Stimulated activated CD4-positive, alpha-beta T cell treated with anti-CD3 and anti-CD28 coated beads, TNF-alpha, amount 100 ng/mL, for 1 hour (primary cell): ENCODE measurements at regions not wholly inside any gene's neighbourhood (a gene's known extent, or its start where the extent isn't known, plus 50 kb on each side); places are given as distances from the start of the nearest gene placed in this dataset.

Experiments
- DNase-seq, 3 donors: peaks; one replicate each; pipeline ENCODE4 v3.0.0-alpha.2; 2020; ENCODE audit warnings: low read depth in 3 of 3, low spot score in 1 of 3

GRCh38 chr13:97134364-97135095 lies 87.6 kb upstream of the MBNL2 start:
- DNase-seq = no peak

- no peak for DNase-seq
Measured at GRCh38 chr13:97135883-97136282, 86.2 kb upstream of the MBNL2 start.

GRCh38 chr13:97136418-97136817 lies 85.7 kb upstream of the MBNL2 start:
- DNase-seq = no peak

GRCh38 chr13:97139691-97140090 lies 82.4 kb upstream of the MBNL2 start:
- DNase-seq = no peak

GRCh38 chr13:97140131-97140530 lies 82.0 kb upstream of the MBNL2 start:
- DNase-seq = no peak

GRCh38 chr13:97140611-97141010 lies 81.5 kb upstream of the MBNL2 start:
- DNase-seq = no peak

- DNase-seq = no peak
Measured at GRCh38 chr13:97141097-97141496, 81.0 kb upstream of the MBNL2 start.

- no peak for DNase-seq
Measured at GRCh38 chr13:97141564-97142005, 80.5 kb upstream of the MBNL2 start.

- DNase-seq = no peak
Measured at GRCh38 chr13:97142452-97142851, 79.7 kb upstream of the MBNL2 start.

GRCh38 chr13:97145057-97145456 lies 77.1 kb upstream of the MBNL2 start:
- DNase-seq = no peak

GRCh38 chr13:97148894-97149293 lies 73.2 kb upstream of the MBNL2 start:
- DNase-seq = no peak

- DNase-seq = no peak
Measured at GRCh38 chr13:97160421-97160820, 61.7 kb upstream of the MBNL2 start.

GRCh38 chr13:97161582-97162231 lies 60.4 kb upstream of the MBNL2 start:
- DNase-seq = no peak

GRCh38 chr13:97165502-97166425 lies 56.4 kb upstream of the MBNL2 start:
- no peak for DNase-seq

GRCh38 chr13:97171136-97171535 lies 51.0 kb upstream of the MBNL2 start:
- DNase-seq = no peak
